Endothelial cell of umbilical vein (primary cell): ENCODE measurements at regions not wholly inside any gene's neighbourhood (a gene's known extent, or its start where the extent isn't known, plus 50 kb on each side); places are given as distances from the start of the nearest gene placed in this dataset.

Experiments used
- EZH2 ChIP-seq: IDR thresholded peaks from 2 replicates; pipeline ENCODE4 v1.6.1; 2012; ENCODE audit warnings: borderline replicate concordance, low read depth, mild to moderate bottlenecking, moderate library complexity, low read length, inconsistent platforms; ENCODE audit not compliant: severe bottlenecking
- JUN ChIP-seq: IDR thresholded peaks from 2 replicates; pipeline ENCODE4 v1.6.1; 2011; ENCODE audit warnings: borderline replicate concordance, low read depth; ENCODE audit not compliant: insufficient read length, insufficient read depth
- MYC ChIP-seq: IDR thresholded peaks from one replicate; pipeline ENCODE4 v1.6.1; 2011; ENCODE audit warnings: mild to moderate bottlenecking, low read depth, low read length
- POLR2A ChIP-seq: IDR thresholded peaks from 2 replicates; pipeline ENCODE4 v1.6.1; 2012; ENCODE audit warnings: low read depth, mild to moderate bottlenecking, control low read depth, low read length
- POLR2AphosphoS5 ChIP-seq: IDR thresholded peaks from 2 replicates; pipeline ENCODE4 v1.6.1; 2012; ENCODE audit warnings: low read depth, mild to moderate bottlenecking, control low read depth, low read length, moderate library complexity; ENCODE audit not compliant: insufficient read depth
- TF ChIP-seq, protein P1 (sequence below), 2 donors: IDR thresholded peaks; 1 replicate in 1 of 2; 2 replicates in 1 of 2; pipeline ENCODE4 v1.5.1; 2011; ENCODE audit warnings: low read length in 2 of 2, mild to moderate bottlenecking in 2 of 2, moderate library complexity in 2 of 2, control low read depth in 1 of 2, inconsistent platforms in 1 of 2, low read depth in 1 of 2; ENCODE audit not compliant: insufficient read depth in 1 of 2; ENCODE audit errors: extremely low read depth in 1 of 2
- TF ChIP-seq, protein P2 (sequence below): IDR thresholded peaks from 2 replicates; pipeline ENCODE4 v1.6.1; 2011; ENCODE audit not compliant: insufficient read depth, insufficient read length

DNA sequence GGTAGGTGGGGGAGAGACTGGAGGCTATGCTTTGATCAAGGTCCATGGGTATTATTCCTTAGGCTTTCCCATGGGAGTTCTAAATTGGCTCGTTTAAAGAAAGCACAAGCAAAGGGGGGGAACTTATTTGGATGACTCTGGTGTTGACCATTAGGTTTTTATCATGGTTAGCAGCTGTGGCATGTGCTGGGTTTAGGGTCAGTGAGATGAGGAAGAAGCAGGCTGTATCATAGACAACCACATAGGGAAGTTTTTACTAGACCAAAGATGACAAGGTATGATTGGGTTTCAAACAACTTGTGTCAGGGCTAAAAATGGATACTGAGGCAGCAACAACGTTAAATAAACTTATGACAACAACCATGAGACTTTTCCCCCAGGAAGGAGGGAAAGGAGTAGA, 97.7 kb downstream of the DNAAF6 start:
- no peak for TF ChIP-seq POLR2AphosphoS5
- TF ChIP-seq, protein P1, sequence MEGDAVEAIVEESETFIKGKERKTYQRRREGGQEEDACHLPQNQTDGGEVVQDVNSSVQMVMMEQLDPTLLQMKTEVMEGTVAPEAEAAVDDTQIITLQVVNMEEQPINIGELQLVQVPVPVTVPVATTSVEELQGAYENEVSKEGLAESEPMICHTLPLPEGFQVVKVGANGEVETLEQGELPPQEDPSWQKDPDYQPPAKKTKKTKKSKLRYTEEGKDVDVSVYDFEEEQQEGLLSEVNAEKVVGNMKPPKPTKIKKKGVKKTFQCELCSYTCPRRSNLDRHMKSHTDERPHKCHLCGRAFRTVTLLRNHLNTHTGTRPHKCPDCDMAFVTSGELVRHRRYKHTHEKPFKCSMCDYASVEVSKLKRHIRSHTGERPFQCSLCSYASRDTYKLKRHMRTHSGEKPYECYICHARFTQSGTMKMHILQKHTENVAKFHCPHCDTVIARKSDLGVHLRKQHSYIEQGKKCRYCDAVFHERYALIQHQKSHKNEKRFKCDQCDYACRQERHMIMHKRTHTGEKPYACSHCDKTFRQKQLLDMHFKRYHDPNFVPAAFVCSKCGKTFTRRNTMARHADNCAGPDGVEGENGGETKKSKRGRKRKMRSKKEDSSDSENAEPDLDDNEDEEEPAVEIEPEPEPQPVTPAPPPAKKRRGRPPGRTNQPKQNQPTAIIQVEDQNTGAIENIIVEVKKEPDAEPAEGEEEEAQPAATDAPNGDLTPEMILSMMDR (IDR thresholded peaks at IDR 0.05; ENCODE audit: extremely low read depth in 1 of 2, insufficient read depth in 1 of 2, low read depth in 1 of 2, low read length in 2 of 2): no peak
- TF ChIP-seq POLR2A: no peak
- TF ChIP-seq, protein P2, sequence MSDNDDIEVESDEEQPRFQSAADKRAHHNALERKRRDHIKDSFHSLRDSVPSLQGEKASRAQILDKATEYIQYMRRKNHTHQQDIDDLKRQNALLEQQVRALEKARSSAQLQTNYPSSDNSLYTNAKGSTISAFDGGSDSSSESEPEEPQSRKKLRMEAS: no peak
- TF ChIP-seq EZH2: no peak
- TF ChIP-seq MYC: no peak
- no peak for TF ChIP-seq JUN
